Epithelial cell of proximal tubule (primary cell): ENCODE measurements at regions not wholly inside any gene's neighbourhood (a gene's known extent, or its start where the extent isn't known, plus 50 kb on each side); places are given as distances from the start of the nearest gene placed in this dataset.

Experiments
- DNase-seq: peaks from one replicate; pipeline ENCODE4 v3.0.0-alpha.2; 2011; ENCODE audit warnings: low read depth
- H3K4me3 ChIP-seq: 2 replicates; pipeline ENCODE4 v1.5.1; 2011; ENCODE audit warnings: low read depth, mild to moderate bottlenecking, low read length
- TF ChIP-seq, protein P1 (sequence below): conservative IDR thresholded peaks from 2 replicates; pipeline ENCODE4 v1.5.1; 2012; ENCODE audit warnings: low read depth, mild to moderate bottlenecking, low read length

GRCh38 chr2:20565101-20565622, 85.7 kb downstream of the HS1BP3 start:
- DNase-seq: no peak
- TF ChIP-seq, protein P1, sequence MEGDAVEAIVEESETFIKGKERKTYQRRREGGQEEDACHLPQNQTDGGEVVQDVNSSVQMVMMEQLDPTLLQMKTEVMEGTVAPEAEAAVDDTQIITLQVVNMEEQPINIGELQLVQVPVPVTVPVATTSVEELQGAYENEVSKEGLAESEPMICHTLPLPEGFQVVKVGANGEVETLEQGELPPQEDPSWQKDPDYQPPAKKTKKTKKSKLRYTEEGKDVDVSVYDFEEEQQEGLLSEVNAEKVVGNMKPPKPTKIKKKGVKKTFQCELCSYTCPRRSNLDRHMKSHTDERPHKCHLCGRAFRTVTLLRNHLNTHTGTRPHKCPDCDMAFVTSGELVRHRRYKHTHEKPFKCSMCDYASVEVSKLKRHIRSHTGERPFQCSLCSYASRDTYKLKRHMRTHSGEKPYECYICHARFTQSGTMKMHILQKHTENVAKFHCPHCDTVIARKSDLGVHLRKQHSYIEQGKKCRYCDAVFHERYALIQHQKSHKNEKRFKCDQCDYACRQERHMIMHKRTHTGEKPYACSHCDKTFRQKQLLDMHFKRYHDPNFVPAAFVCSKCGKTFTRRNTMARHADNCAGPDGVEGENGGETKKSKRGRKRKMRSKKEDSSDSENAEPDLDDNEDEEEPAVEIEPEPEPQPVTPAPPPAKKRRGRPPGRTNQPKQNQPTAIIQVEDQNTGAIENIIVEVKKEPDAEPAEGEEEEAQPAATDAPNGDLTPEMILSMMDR: no peak
- H3K4me3 ChIP-seq: no peak overlapping the region

DNA sequence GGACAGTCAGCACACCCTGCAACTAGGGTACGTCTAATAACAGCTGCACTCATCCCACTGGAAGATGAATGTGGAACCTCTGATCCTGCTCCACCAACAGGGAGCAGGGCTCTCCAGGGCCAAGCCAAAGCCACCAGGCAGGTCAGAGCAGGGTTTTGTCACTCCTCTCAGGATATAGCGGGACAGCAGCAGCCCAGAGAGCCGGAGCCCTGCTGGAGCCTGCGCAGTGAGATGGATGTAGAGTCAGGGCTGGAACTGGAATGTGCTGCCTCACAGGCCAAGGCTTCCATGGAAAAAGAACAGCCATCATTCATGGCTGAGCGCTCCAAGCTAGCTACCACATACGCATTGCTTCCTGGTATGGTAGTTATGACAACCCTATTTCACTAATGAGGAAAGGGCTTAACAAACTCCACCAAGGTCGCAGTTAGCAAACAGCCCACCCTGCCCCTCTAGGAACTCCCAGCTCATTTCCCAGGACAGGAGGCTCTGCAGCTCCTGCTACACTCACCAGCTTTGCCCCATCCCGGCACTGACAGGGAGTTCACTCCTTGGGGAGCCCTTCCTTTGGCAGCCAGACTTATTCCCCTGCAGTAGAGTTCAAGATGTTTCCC, 85.2 kb downstream of the HS1BP3 start:
- peak; percentile 38 for DNase-seq

GRCh38 chr2:20566331-20566730, 84.6 kb downstream of the HS1BP3 start:
- no peak overlapping the region for H3K4me3 ChIP-seq
- TF ChIP-seq, protein P1: no peak
- no peak for DNase-seq

More for the DNA sequence above, 85.2 kb downstream of the HS1BP3 start:
- no peak overlapping the region for H3K4me3 ChIP-seq
- TF ChIP-seq, protein P1: no peak

- no peak overlapping the region for H3K4me3 ChIP-seq
- no peak for DNase-seq
- TF ChIP-seq, protein P1: no peak
Measured at GRCh38 chr2:20567159-20567925, 83.6 kb downstream of the HS1BP3 start.
